ENCODE measurements at regions not wholly inside any gene's neighbourhood (a gene's known extent, or its start where the extent isn't known, plus 50 kb on each side); places are given as distances from the start of the nearest gene placed in this dataset.

GRCh38 chr5:165757791-165758190 lies 2252.4 kb downstream of the MAT2B start:
- H2AFZ ChIP-seq: no peak overlapping the region
- H3K79me2 ChIP-seq: no peaks in the 10 kb centered on the region
- no peaks in the 10 kb centered on the region for H3K27me3 ChIP-seq
- DNase-seq (ENCODE audit: low spot score): peak; percentile 5
- H3K4me3 ChIP-seq: no peak overlapping the region
- TF ChIP-seq CTCF (IDR thresholded peaks at IDR 0.05; ENCODE audit: poor library complexity) (no peak), EZH2 (IDR thresholded peaks at IDR 0.05; ENCODE audit: borderline replicate concordance) (no peak), EZH2phosphoT487 (IDR thresholded peaks at IDR 0.05; ENCODE audit: low read depth, severe bottlenecking, unreplicated experiment) (no peak)
- no peak overlapping the region for H3K27ac ChIP-seq
- H3K36me3 ChIP-seq (replicated peaks; ENCODE audit: insufficient read depth, low read depth): no peaks in the 10 kb centered on the region
- no peaks in the 10 kb centered on the region for H3K4me1 ChIP-seq (ENCODE audit: insufficient read depth)
- no peaks in the 10 kb centered on the region for H3K9me3 ChIP-seq (ENCODE audit: low read depth)
- no peaks in the 10 kb centered on the region for H4K20me1 ChIP-seq (ENCODE audit: insufficient read depth, poor library complexity, severe bottlenecking)
- WGBS (ENCODE audit: low lambda C conversion rate, missing lambda C conversion rate): 29% methylated on average over 4 of the region's 4 CpGs
- H3K4me2 ChIP-seq: peak overlapping the region; percentile 20
- no peaks in the 10 kb centered on the region for H3K9me2 ChIP-seq (replicated peaks; ENCODE audit: insufficient read depth)

GRCh38 chr5:165775111-165775510 lies 2269.7 kb downstream of the MAT2B start:
- Histone ChIP-seq H3K4me2 (no peak overlapping the region), H2AFZ (no peak overlapping the region), H3K27ac (no peak overlapping the region), H3K4me1 (ENCODE audit: insufficient read depth) (no peaks in the 10 kb centered on the region), H3K36me3 (replicated peaks; ENCODE audit: insufficient read depth, low read depth) (no peaks in the 10 kb centered on the region), H3K9me3 (ENCODE audit: low read depth) (no peaks in the 10 kb centered on the region), H3K79me2 (no peaks in the 10 kb centered on the region), H3K4me3 (no peak overlapping the region), H4K20me1 (ENCODE audit: insufficient read depth, poor library complexity, severe bottlenecking) (no peaks in the 10 kb centered on the region), H3K27me3 (no peaks in the 10 kb centered on the region), H3K9me2 (replicated peaks; ENCODE audit: insufficient read depth) (no peaks in the 10 kb centered on the region)
- no peak for DNase-seq (ENCODE audit: low spot score)
- TF ChIP-seq EZH2 (IDR thresholded peaks at IDR 0.05; ENCODE audit: borderline replicate concordance) (no peak), CTCF (IDR thresholded peaks at IDR 0.05; ENCODE audit: poor library complexity) (no peak)
- WGBS (ENCODE audit: low lambda C conversion rate, missing lambda C conversion rate): 79% methylated on average over 2 of the region's 2 CpGs

GRCh38 chr5:165779505-165779904 lies 2274.1 kb downstream of the MAT2B start:
- Histone ChIP-seq H2AFZ (no peak overlapping the region), H3K4me3 (no peak overlapping the region), H3K79me2 (no peaks in the 10 kb centered on the region), H3K27me3 (no peaks in the 10 kb centered on the region), H3K36me3 (replicated peaks; ENCODE audit: insufficient read depth, low read depth) (no peaks in the 10 kb centered on the region), H3K9me2 (replicated peaks; ENCODE audit: insufficient read depth) (no peaks in the 10 kb centered on the region), H3K4me1 (ENCODE audit: insufficient read depth) (no peaks in the 10 kb centered on the region), H3K27ac (no peak overlapping the region), H3K4me2 (no peak overlapping the region), H3K9me3 (ENCODE audit: low read depth) (no peaks in the 10 kb centered on the region), H4K20me1 (ENCODE audit: insufficient read depth, poor library complexity, severe bottlenecking) (no peaks in the 10 kb centered on the region)
- no peak for DNase-seq (ENCODE audit: low spot score)
- WGBS (ENCODE audit: low lambda C conversion rate, missing lambda C conversion rate): 58% methylated on average over 1 of the region's 1 CpG
- TF ChIP-seq CTCF (IDR thresholded peaks at IDR 0.05; ENCODE audit: poor library complexity): no peak
- TF ChIP-seq EZH2phosphoT487 (IDR thresholded peaks at IDR 0.05; ENCODE audit: low read depth, severe bottlenecking, unreplicated experiment): no peak
- TF ChIP-seq EZH2 (IDR thresholded peaks at IDR 0.05; ENCODE audit: borderline replicate concordance): no peak

- Histone ChIP-seq H3K27ac (no peak overlapping the region), H3K27me3 (no peaks in the 10 kb centered on the region), H3K9me3 (ENCODE audit: low read depth) (no peaks in the 10 kb centered on the region), H3K36me3 (replicated peaks; ENCODE audit: insufficient read depth, low read depth) (no peaks in the 10 kb centered on the region), H2AFZ (no peak overlapping the region), H3K9me2 (replicated peaks; ENCODE audit: insufficient read depth) (no peaks in the 10 kb centered on the region), H4K20me1 (ENCODE audit: insufficient read depth, poor library complexity, severe bottlenecking) (no peaks in the 10 kb centered on the region), H3K79me2 (no peaks in the 10 kb centered on the region), H3K4me2 (no peak overlapping the region), H3K4me1 (ENCODE audit: insufficient read depth) (no peaks in the 10 kb centered on the region), H3K4me3 (no peak overlapping the region)
- TF ChIP-seq EZH2 (IDR thresholded peaks at IDR 0.05; ENCODE audit: borderline replicate concordance) (no peak), EZH2phosphoT487 (IDR thresholded peaks at IDR 0.05; ENCODE audit: low read depth, severe bottlenecking, unreplicated experiment) (no peak), CTCF (IDR thresholded peaks at IDR 0.05; ENCODE audit: poor library complexity) (no peak)
- DNase-seq (ENCODE audit: low spot score): no peak
- 94% methylated on average over 5 of the region's 5 CpGs for WGBS (ENCODE audit: low lambda C conversion rate, missing lambda C conversion rate)
Measured at GRCh38 chr5:165780901-165781300, 2275.5 kb downstream of the MAT2B start.

All from hepatocyte (in vitro differentiated cells).